COLO668 (cell line): ENCODE measurements at regions not wholly inside any gene's neighbourhood (a gene's known extent, or its start where the extent isn't known, plus 50 kb on each side); places are given as distances from the start of the nearest gene placed in this dataset.

ENCODE experiments used
- DNase-seq: peaks from one replicate; lab custom pipeline; 2025; ENCODE audit not compliant: unreplicated experiment; lab: John Stamatoyannopoulos, UW

DNA sequence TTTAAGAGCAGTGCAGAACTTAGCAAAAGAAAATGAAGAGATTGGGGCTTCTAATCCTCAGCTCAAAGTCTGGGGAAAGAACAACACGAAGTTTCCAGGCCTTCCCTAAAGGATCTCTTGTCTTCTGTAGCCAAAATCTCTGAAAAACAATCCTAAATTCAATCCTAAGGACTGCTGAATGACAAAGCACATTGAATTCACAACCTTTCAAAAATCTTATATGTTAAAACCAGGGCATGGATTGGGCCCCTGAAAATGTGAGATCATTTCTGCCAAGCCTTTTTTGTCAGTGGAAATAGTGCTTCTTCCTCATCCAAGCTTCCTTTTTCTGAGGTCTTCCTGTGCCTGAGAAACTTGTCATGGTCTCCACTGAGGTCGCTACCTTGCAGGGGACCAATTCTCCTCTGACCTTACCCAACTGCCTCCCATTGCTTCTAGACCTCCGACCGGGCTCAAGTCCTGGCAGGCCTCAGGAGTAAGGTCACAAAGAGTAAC, 126.2 kb upstream of the ARID1B start:
- no peak for DNase-seq

DNA sequence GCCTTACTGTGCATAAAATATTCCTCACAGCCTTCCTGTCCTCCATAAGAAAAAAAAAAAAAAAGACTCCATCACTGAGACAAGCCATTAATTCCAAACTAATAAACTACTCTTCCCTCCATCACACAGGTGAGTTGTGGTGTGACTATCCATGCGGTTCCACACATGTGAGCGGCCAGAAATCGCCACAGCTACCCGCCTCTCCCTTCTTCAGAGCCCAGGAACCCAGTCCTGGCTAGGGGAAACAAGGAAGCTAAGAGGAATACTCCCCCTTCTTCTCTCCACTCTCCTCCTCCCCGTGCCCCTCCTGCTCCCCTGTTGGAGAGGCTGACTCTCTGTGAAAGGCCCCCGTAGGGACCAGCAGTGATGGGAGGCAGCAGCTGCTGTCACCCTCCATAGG, 128.6 kb upstream of the ARID1B start:
- DNase-seq: no peak

DNA sequence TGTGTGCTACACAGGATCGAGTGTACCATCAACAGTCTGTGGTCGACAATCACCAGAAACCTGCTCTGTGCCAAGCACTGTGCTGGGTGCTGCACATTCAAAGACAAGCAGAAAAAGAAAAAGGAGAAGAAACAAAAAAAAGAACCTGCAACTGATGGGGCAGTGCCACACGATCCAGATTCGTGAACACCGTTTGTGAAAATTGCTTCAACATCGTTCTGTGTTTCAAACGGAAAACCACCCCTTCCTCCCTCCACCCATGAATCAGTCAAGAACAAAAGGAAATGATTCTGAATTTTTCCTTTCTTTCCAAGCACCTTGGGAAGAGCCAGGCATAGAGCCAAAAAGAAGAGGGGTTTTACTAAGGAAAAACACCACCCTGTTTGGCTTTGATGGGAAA, 129.2 kb upstream of the ARID1B start:
- no peak for DNase-seq

- no peak for DNase-seq
Observed at GRCh38 chr6:156647140-156647784, 129.9 kb upstream of the ARID1B start.

DNA sequence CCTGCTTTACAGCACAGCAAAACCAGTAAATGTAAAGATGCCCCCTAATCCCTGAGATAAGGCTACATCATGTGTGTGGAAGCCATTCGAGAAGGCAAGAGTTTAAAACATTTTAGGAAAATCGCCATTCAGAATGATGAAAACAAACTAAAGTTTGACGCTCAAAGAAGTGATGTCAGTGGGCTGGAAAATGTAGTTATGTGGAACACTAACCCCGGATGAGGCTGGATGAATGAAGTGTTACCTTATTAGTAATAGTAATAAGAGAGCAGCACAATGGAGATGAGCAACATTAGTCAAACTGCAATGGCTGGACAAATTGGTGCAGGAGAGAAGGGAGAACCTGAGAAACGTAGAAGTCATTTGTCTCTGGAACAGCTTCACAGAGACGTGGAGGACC, 130.7 kb upstream of the ARID1B start:
- no peak for DNase-seq

DNA sequence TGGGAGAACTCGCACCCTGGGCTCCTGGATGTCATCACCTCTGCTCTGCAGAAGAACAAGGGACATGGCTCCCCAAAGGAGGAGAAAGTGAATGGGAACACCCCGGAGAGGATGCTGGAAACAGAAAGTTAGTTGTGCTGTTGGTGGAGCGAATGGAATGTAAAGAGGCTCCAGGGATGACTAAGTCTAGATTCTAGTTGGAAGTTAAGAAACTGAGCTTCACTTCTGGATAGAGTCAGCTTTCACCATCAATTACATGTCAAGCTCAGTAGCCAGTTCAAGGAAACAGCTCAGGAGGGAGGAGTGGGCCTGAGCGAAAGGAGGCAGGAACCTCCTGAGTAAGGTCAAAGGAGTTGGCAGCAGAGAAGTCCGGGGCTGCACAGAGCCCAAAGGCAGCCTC, 132.1 kb upstream of the ARID1B start:
- DNase-seq: no peak

- DNase-seq: no peak
Observed at GRCh38 chr6:156639009-156639721, 138.0 kb upstream of the ARID1B start.

- no peak for DNase-seq
Observed at GRCh38 chr6:156638581-156638980, 138.6 kb upstream of the ARID1B start.

DNA sequence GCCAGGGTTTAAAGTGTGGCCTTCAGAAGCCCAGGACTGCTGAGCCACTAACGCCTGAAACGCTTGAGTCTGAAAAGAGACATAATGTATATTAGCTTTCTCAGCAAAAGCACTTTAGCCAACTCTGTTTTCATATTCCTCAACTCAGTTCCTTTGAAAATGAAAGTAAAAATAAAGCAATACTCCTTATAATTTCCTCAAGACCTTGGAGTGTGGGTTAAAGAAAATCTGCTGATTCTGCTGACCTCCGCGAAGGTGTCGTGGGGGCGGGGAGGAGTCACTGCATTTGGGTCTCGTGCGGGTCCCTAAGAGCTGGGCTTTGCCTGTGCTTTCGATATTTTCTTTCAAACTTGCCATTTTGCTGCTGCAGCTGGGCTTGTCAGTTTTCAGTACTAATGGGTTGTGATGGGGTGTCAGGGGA, 142.2 kb upstream of the ARID1B start:
- DNase-seq: no peak

DNA sequence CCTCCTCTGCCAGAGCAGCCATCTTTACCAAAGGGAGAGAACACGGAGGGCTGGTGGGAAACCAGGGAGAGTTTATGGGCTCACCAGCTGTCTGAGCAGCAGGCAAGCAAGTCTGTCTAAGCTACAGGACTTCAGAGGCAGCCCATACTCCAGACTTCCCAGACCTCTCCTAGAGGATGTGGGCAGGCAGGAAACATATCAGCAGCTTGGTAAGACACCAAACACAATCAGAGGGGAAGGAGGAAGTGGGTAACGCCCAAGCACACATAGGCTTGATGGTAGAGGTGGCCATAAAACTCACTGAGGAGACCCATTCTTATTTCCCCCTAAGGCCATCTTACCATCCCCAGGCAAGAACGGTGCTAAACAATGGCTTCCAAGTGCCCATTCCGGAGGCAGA, 143.1 kb upstream of the ARID1B start:
- no peak for DNase-seq

DNA sequence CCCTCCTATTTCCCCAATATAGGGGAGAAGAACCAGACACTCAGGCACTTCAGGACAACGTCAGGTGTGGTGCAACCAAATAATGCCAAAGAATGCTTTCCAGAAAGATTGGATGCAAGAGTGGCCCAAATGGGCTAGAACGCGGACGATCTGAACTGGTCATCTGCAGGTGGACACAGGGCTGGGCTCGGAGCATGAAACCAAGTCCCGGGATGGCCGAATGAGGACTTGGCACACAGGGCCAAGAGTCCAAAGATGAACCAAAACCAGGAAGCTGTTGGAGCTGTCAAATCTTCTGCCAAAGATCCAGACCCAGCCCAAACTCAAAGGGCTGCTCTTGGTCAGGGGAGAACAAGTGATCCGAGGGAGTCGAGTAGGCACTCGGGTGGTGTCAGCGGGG, 143.9 kb upstream of the ARID1B start:
- DNase-seq: no peak

DNA sequence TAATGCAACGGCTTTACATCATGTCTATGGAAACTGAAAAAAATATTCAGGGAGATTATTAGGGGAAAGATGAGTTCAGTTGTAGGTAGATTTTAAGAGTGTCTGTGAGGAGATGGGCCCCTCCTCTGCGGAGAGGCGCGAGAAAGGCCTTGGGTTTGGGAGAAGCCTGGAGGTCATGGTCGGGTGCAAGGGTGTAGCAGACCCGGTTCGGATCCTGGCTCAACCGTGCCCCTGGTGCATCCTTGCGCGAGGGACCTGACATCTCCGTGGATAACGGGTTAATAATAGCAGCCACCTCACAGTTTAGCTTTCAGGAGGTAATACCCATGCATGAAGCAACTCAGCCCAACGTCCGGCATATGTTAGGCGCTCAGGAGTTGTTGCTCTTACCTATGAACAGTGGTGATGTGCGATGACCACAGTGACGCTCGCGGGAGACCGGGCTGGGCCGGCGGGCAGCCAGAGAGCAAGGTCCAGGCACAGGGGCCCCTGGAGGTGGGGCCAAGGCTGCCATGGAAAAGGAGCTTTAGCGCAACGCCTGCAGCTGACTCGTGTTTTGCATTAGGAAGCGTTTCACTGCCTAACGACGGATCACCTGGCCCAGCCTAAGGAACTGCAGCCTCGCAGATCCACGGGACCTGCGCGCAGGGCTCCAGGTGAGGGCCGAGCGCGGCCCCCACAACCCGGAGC, 146.4 kb upstream of the ARID1B start:
- no peak for DNase-seq

DNA sequence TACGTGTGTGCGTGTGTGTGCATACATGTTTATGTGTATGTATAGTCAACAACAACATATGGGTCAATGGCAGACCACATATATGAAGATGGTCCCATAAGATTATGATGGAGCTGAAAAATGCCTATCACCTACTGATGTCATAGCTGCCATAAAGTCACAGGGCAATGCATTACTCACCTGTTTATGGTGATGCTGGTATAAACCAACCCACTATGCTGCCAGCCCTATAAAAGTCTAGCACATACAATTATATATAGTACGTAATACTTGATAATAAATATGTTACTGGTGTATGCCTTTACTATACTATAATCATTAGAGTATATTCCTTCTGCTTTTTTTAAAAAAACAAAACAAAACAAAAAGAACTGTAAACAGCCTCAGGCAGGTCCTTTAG, 148.4 kb upstream of the ARID1B start:
- no peak for DNase-seq

- DNase-seq: no peak
Observed at GRCh38 chr6:156627524-156627923, 149.7 kb upstream of the ARID1B start.

DNA sequence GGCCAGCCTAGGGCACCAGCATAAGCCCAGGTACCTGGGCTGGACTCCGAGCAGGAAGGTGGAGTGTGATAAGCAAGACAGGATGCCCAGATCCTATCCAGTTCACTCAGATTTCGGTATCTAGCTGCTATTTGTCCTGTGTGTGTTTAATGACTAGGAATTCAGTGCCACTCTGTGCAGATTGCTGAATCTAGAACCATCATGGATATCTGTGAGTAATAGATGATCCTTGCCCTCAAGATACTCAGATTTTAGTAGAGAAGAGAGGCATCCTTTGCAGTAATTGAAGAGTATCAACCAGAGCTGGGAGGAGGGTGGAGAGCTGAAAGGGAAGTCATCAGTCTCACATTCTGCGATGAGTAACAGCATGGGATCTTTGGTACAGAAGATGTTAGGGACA, 155.0 kb upstream of the ARID1B start:
- no peak for DNase-seq

- no peak for DNase-seq
Observed at GRCh38 chr6:156620331-156620730, 156.8 kb upstream of the ARID1B start.

DNA sequence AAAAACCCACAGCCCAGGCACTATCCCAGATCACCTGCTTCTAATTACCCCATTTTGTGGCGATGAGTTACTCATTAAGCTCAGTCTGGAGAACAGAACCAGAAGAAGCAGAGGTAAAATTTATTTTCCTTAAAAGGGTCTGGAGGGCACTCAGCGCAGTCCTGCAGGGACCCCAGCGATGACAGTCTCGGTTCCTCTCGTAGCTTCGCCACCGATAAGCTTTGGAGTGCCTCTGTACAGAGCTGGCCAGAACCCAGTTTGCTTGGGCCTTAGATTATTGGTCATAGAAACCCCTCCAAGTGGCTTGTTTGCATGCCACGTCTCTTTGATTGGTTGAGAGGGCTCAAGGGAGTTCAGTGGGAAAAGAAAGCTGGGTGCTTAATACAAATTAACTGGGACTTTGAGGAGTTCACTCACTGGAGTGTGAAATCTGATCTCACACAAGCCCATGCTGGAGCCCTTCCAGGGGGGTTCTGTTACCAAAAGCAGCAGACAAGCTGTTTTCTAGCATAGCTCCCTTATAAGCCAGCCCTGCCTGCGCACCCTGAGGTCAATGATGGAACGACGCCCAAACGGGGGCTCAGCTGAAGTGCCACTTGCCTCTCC, 158.5 kb upstream of the ARID1B start:
- no peak for DNase-seq

DNA sequence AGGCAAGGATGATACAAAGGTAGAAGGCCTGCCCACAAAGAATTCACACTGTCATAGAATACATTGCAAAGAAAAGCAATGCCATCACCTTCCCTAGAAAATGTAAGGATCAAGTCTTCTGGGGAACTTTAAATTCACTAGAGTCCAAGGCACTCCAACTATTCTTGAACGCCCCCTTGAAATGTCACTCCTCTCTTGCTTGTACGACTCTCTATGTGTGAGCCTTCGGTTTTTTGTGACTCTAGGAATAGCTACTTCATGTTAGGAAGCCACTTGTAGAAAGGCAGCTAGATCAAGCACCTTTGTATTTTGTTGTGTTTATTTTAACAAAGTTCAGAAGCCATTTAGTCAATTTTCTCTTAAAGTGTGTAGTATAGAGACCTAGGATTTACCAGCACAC, 159.2 kb upstream of the ARID1B start:
- no peak for DNase-seq

DNA sequence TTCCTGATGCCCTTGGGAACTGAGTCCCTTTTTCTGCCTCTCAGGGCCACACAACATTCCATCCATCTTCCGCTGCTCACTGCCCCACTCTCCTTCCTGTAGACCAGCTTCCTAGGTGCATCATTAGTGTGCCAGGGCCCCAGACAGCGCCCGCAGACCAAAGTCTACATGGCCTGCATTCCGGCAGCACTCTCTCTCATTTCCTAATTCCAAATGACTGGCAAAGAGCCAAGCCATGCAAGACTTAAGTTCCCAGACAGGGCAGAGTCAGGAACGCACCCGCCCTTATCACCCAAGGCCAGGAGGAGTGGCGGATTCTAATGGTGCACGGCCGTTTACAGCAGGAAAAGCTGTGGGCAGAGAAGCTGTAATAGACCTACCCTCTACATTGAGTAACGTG, 159.8 kb upstream of the ARID1B start:
- DNase-seq: no peak

DNA sequence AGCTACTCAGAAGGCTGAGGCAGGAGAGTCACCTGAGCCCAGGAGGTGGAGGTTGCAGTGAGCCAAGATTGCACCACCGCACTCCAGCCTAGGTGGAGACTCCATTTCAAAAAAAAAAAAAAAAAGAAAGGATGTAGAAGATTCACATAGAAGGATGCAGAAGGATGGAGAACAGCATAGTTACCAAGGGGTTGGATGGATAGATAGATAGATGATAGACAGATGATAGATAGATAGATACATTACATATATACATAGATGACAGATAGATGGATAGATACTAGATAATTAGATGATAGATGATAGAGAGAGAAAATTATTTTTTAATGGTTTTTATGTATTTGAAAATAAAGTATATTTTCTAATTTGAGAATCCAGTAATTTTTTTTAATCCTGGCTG, 160.7 kb upstream of the ARID1B start:
- DNase-seq: no peak

GRCh38 chr6:156613996-156614395, 163.2 kb upstream of the ARID1B start:
- no peak for DNase-seq

DNA sequence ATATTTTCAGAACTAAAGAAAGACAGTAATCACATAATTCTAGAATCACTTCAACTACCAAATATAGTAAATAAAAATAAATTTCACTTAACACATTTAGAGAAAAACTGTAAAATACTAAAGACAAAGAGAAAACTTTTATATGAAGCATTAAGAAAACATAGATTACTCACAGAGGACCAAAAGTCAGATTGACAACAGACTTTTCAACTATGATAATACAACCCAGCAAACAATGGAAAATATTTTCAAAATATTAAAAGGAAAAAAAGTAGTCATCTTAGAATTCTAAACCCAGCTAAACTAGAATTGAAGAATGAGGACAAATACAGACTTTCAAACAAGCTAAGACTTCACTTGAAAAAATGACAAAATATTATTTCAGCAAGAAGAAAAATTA, 164.8 kb upstream of the ARID1B start:
- DNase-seq: no peak
